PC-3 (cell line): ENCODE measurements at regions not wholly inside any gene's neighbourhood (a gene's known extent, or its start where the extent isn't known, plus 50 kb on each side); places are given as distances from the start of the nearest gene placed in this dataset.

Experiments used
- ATAC-seq: fragments of 200-7000 bp; cut with Tn5 transposase; 2 replicates; pipeline ENCODE4 v1.9.1; 2020; ENCODE audit warnings: mild to moderate bottlenecking, moderate library complexity
- BruUV-seq: library from RNA; stranded (reverse); fragments of 400-500 nt; replicated peaks from 2 replicates; lab custom pipeline; 2021; lab: Mats Ljungman, UMichigan
- CTCF ChIA-PET: fragments of 300-600 bp; sonication (Branson Sonifier 250); formaldehyde crosslinking; loops from one replicate; lab custom pipeline; 2022; ENCODE audit warnings: antibody characterized with exemption; lab: Charles Lee
- POLR2A ChIA-PET: fragments of 300-600 bp; sonication (Branson Sonifier 250); formaldehyde crosslinking; loops from one replicate; lab custom pipeline; 2022; ENCODE audit warnings: antibody characterized with exemption; ENCODE audit not compliant: unreplicated experiment; lab: Charles Lee
- DNase-seq: peaks from one replicate; pipeline ENCODE4 v3.0.0-alpha.2; 2015
- H2AFZ ChIP-seq: fragments of 300-600 bp; sonication (generic); 2 replicates; pipeline ENCODE4 v1.6.0; 2016; ENCODE audit warnings: antibody characterized with exemption, low read length
- H3F3A ChIP-seq: fragments of 300-600 bp; sonication (generic); one replicate; pipeline ENCODE4 v1.6.0; 2017; ENCODE audit warnings: antibody characterized with exemption, low read length, control low read depth, mild to moderate bottlenecking; ENCODE audit not compliant: unreplicated experiment
- H3K27ac ChIP-seq: fragments of 300-600 bp; sonication (generic); 2 replicates; pipeline ENCODE4 v1.5.1; 2016; ENCODE audit warnings: mild to moderate bottlenecking, low read length
- H3K27me3 ChIP-seq: fragments of 300-600 bp; sonication (generic); 2 replicates; pipeline ENCODE4 v1.6.1; 2016; ENCODE audit warnings: low read length, mixed read lengths
- H3K36me3 ChIP-seq: fragments of 300-600 bp; sonication (generic); 2 replicates; pipeline ENCODE4 v1.6.1; 2016; ENCODE audit warnings: low read depth, mixed run types, low read length, mixed read lengths
- H3K4me1 ChIP-seq: fragments of 300-600 bp; sonication (generic); 2 replicates; pipeline ENCODE4 v1.5.1; 2016; ENCODE audit warnings: low read length; ENCODE audit not compliant: insufficient read depth
- H3K4me2 ChIP-seq: fragments of 300-600 bp; sonication (generic); 2 replicates; pipeline ENCODE4 v1.6.0; 2016; ENCODE audit warnings: low read length
- H3K4me3 ChIP-seq: fragments of 300-600 bp; sonication (generic); 2 replicates; pipeline ENCODE4 v1.5.1; 2016; ENCODE audit warnings: mild to moderate bottlenecking, low read length, mixed read lengths
- H3K79me2 ChIP-seq: fragments of 300-600 bp; sonication (generic); 2 replicates; pipeline ENCODE4 v1.6.1; 2017; ENCODE audit warnings: low read length, mixed read lengths
- H3K9ac ChIP-seq: fragments of 300-600 bp; sonication (generic); 2 replicates; pipeline ENCODE4 v1.6.0; 2016; ENCODE audit warnings: mild to moderate bottlenecking, low read length
- H3K9me2 ChIP-seq: fragments of 300-600 bp; sonication (generic); replicated peaks from 2 replicates; pipeline ENCODE4 v1.6.1; 2016; ENCODE audit warnings: mixed run types, low read length, mixed read lengths
- H3K9me3 ChIP-seq: fragments of 300-600 bp; sonication (generic); 2 replicates; pipeline ENCODE4 v1.6.1; 2016; ENCODE audit warnings: low read length, mixed read lengths
- H4K20me1 ChIP-seq: fragments of 300-600 bp; sonication (generic); 2 replicates; pipeline ENCODE4 v1.6.1; 2016; ENCODE audit warnings: low read length, mixed read lengths
- EZH2 ChIP-seq: fragments of 300-600 bp; sonication (generic); IDR thresholded peaks from one replicate; pipeline ENCODE4 v1.6.1; 2017; ENCODE audit warnings: antibody characterized with exemption, mild to moderate bottlenecking, low read length; ENCODE audit not compliant: unreplicated experiment
- EZH2phosphoT487 ChIP-seq: fragments of 300-600 bp; sonication (generic); IDR thresholded peaks from 2 replicates; pipeline ENCODE4 v1.6.1; 2018; ENCODE audit warnings: mild to moderate bottlenecking, antibody characterized with exemption, low read length, borderline replicate concordance
- intact Hi-C: fragments of 100-400 bp; cut with micrococcal nuclease; formaldehyde crosslinking; loops from 2 replicates; pipeline ENCODE4 v1.9.0; 2023
- TF ChIP-seq, protein P1 (sequence below): fragments of 300-600 bp; sonication (generic); conservative IDR thresholded peaks from 2 replicates; pipeline ENCODE4 v1.5.1; 2017; ENCODE audit warnings: antibody characterized with exemption, low read depth, mild to moderate bottlenecking, low read length

DNA sequence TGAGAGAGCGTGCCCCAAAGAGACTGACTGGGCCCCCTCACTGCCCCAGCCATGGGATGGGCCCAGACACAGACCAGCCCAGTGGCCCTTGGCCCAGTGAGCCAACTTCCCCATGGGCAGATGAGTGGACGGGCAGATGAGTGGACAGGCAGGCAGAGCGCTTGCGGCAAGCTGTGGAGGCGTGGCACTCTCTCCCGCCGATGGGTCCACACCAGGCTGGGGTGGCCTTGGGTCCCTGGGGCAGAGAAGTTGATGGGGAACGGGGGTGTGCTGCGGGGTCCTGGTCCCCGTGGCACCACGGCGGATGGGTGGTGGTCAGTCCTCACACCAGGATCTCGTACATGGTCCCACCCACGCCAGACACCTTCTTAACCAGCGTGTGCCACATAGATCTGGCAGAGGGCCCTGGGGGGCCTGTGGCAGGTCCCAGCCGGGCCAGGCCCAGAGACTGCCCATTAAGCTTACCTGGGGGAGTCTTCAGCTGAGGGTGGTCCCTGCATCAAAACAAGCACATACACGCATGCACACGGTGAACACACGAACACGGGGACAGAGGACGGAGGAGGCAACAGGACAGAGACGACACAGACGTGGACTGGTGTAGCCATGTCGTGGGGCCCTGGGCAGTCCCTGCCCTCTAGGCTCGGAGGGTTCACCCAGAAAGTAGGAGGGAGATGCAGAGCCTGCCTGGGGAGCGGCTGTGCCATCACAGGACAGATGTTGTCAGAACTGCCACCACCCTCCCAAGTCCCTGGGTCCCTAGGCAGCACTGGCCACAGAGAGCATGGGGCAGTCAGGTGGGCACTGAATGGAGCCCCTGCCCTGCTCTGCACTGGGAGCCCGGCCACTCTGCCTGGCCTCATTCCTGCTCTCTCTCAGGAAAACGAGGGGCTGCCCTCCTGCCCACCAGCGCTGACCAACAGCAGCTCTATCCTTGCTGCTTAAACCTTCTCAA lies 182.2 kb downstream of the IGLL1 start:
- Histone ChIP-seq H3K9ac (no peak overlapping the region), H3F3A (no peaks in the 10 kb centered on the region), H3K4me3 (no peak overlapping the region), H3K79me2 (no peaks in the 10 kb centered on the region), H3K4me2 (no peak overlapping the region), H3K27me3 (no peaks in the 10 kb centered on the region), H2AFZ (no peak overlapping the region), H3K27ac (no peak overlapping the region), H3K9me3 (no peaks in the 10 kb centered on the region), H3K9me2 (no peaks in the 10 kb centered on the region), H4K20me1 (no peaks in the 10 kb centered on the region), H3K36me3 (no peaks in the 10 kb centered on the region), H3K4me1 (no peaks in the 10 kb centered on the region)
- no peak for ATAC-seq
- no TSS peak for BruUV-seq
- ChIA-PET CTCF (no interaction called here), POLR2A (no interaction called here)
- intact Hi-C loops, result no loop called here
- TF ChIP-seq, protein P1, sequence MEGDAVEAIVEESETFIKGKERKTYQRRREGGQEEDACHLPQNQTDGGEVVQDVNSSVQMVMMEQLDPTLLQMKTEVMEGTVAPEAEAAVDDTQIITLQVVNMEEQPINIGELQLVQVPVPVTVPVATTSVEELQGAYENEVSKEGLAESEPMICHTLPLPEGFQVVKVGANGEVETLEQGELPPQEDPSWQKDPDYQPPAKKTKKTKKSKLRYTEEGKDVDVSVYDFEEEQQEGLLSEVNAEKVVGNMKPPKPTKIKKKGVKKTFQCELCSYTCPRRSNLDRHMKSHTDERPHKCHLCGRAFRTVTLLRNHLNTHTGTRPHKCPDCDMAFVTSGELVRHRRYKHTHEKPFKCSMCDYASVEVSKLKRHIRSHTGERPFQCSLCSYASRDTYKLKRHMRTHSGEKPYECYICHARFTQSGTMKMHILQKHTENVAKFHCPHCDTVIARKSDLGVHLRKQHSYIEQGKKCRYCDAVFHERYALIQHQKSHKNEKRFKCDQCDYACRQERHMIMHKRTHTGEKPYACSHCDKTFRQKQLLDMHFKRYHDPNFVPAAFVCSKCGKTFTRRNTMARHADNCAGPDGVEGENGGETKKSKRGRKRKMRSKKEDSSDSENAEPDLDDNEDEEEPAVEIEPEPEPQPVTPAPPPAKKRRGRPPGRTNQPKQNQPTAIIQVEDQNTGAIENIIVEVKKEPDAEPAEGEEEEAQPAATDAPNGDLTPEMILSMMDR, result no peak
- TF ChIP-seq EZH2phosphoT487 (no peak), EZH2 (no peak)
- DNase-seq, result no peak

GRCh38 chr22:23397008-23397612 lies 183.0 kb downstream of the IGLL1 start:
- Histone ChIP-seq H3K27ac (no peak overlapping the region), H3K9ac (no peak overlapping the region)
- POLR2A ChIA-PET, result no interaction called here

More at GRCh38 chr22:23397008-23397612, 183.0 kb downstream of the IGLL1 start:
- Histone ChIP-seq H3K79me2 (no peaks in the 10 kb centered on the region), H3K9me3 (no peaks in the 10 kb centered on the region), H3K4me3 (no peak overlapping the region), H4K20me1 (no peaks in the 10 kb centered on the region), H3K27me3 (no peaks in the 10 kb centered on the region), H3K9me2 (no peaks in the 10 kb centered on the region), H2AFZ (no peak overlapping the region), H3K4me2 (no peak overlapping the region), H3K36me3 (no peaks in the 10 kb centered on the region), H3K4me1 (no peaks in the 10 kb centered on the region), H3F3A (no peaks in the 10 kb centered on the region)
- CTCF ChIA-PET, result no interaction called here
- no peak for ATAC-seq
- no peak for DNase-seq
- no peak for TF ChIP-seq EZH2phosphoT487
- no peak for TF ChIP-seq EZH2
- TF ChIP-seq, protein P1, result no peak
- BruUV-seq, result no TSS peak
- intact Hi-C loops, result no loop called here
